SU-DHL-6 (cell line): ENCODE measurements at regions not wholly inside any gene's neighbourhood (a gene's known extent, or its start where the extent isn't known, plus 50 kb on each side); places are given as distances from the start of the nearest gene placed in this dataset.

Source experiments
- H2AFZ ChIP-seq: fragments of 200-600 bp; sonication (generic); 2 replicates; pipeline ENCODE4 v1.6.1; 2014; ENCODE audit warnings: low read depth, mild to moderate bottlenecking, moderate library complexity, mixed read lengths, antibody characterized with exemption, low read length; ENCODE audit not compliant: severe bottlenecking
- H3F3A ChIP-seq: fragments of 200-600 bp; shearing (Covaris generic); 2 replicates; pipeline ENCODE4 v1.6.0; 2016; ENCODE audit warnings: antibody characterized with exemption, mild to moderate bottlenecking; ENCODE audit not compliant: insufficient read depth
- H3K27ac ChIP-seq: fragments of 200-600 bp; sonication (generic); 2 replicates; pipeline ENCODE4 v1.5.1; 2016; ENCODE audit warnings: low read depth, mild to moderate bottlenecking, low read length, moderate library complexity, mixed read lengths
- H3K27me3 ChIP-seq: fragments of 200-600 bp; sonication (generic), shearing (Covaris generic); 2 replicates; pipeline ENCODE4 v1.6.0; 2014; ENCODE audit warnings: mild to moderate bottlenecking, low read length
- H3K36me3 ChIP-seq: fragments of 200-600 bp; sonication (generic); 2 replicates; pipeline ENCODE4 v1.6.1; 2014; ENCODE audit warnings: mild to moderate bottlenecking, low read length, mixed read lengths
- H3K4me2 ChIP-seq: fragments of 300-600, 200-600 bp; shearing (Covaris generic), sonication (generic); 2 replicates; pipeline ENCODE4 v1.6.0; 2014; ENCODE audit warnings: low read length, low read depth, mild to moderate bottlenecking; ENCODE audit not compliant: poor library complexity, severe bottlenecking
- H3K4me3 ChIP-seq: fragments of 200-600 bp; sonication (generic); 2 replicates; pipeline ENCODE4 v1.5.1; 2014; ENCODE audit warnings: antibody characterized with exemption, low read length, mild to moderate bottlenecking, mixed read lengths; ENCODE audit not compliant: insufficient read depth, poor library complexity, severe bottlenecking
- H3K79me2 ChIP-seq: fragments of 200-600 bp; sonication (generic); 2 replicates; pipeline ENCODE4 v1.6.1; 2014; ENCODE audit warnings: mild to moderate bottlenecking, low read length, moderate library complexity; ENCODE audit not compliant: insufficient read depth
- H3K9ac ChIP-seq: fragments of 200-600 bp; sonication (generic); 2 replicates; pipeline ENCODE4 v1.7.0; 2014; ENCODE audit warnings: mild to moderate bottlenecking, low read length
- H3K9me2 ChIP-seq: fragments of 200-600 bp; sonication (generic); replicated peaks from 2 replicates; pipeline ENCODE4 v1.6.1; 2014; ENCODE audit warnings: low read length; ENCODE audit not compliant: insufficient read depth
- H3K9me3 ChIP-seq: fragments of 200-600 bp; sonication (generic); 2 replicates; pipeline ENCODE4 v1.6.1; 2014; ENCODE audit warnings: low read length, mixed read lengths; ENCODE audit not compliant: insufficient read depth
- H4K20me1 ChIP-seq: fragments of 200-600 bp; sonication (generic); 2 replicates; pipeline ENCODE4 v1.6.1; 2014; ENCODE audit warnings: low read depth, mild to moderate bottlenecking, antibody characterized with exemption, low read length, moderate library complexity, mixed read lengths
- CTCF ChIP-seq: fragments of 200-600 bp; sonication (generic); IDR thresholded peaks from one replicate; pipeline ENCODE4 v1.5.1; 2017; ENCODE audit warnings: antibody characterized with exemption, mild to moderate bottlenecking, low read length, moderate library complexity; ENCODE audit not compliant: insufficient read depth, poor library complexity, severe bottlenecking
- EZH2phosphoT487 ChIP-seq: fragments of 200-600 bp; sonication (generic), shearing (Covaris generic); conservative IDR thresholded peaks from 2 replicates; pipeline ENCODE4 v1.6.1; 2018; ENCODE audit warnings: mild to moderate bottlenecking, antibody characterized with exemption, low read length, moderate library complexity, mixed read lengths

- no peaks in the 10 kb centered on the region for H3K36me3 ChIP-seq
- H3K9me3 ChIP-seq, result no peaks in the 10 kb centered on the region
- TF ChIP-seq CTCF (no peak), EZH2phosphoT487 (no peak)
- no peaks in the 10 kb centered on the region for H3F3A ChIP-seq
- no peaks in the 10 kb centered on the region for H3K9me2 ChIP-seq
- no peaks in the 10 kb centered on the region for H3K27me3 ChIP-seq
- no peak overlapping the region for H3K4me3 ChIP-seq
- H2AFZ ChIP-seq, result no peak overlapping the region
- no peaks in the 10 kb centered on the region for H3K79me2 ChIP-seq
- no peak overlapping the region for H3K9ac ChIP-seq
- no peaks in the 10 kb centered on the region for H4K20me1 ChIP-seq
- H3K27ac ChIP-seq, result no peak overlapping the region
- no peak overlapping the region for H3K4me2 ChIP-seq
Measured at GRCh38 chr7:18167815-18168214, 140.2 kb upstream of the PRPS1L1 start.

- Histone ChIP-seq H3K27me3 (no peaks in the 10 kb centered on the region), H3K79me2 (no peaks in the 10 kb centered on the region), H3K36me3 (no peaks in the 10 kb centered on the region), H4K20me1 (no peaks in the 10 kb centered on the region), H3K4me2 (no peak overlapping the region), H3K4me3 (no peak overlapping the region), H3K27ac (no peak overlapping the region), H3K9ac (no peak overlapping the region), H2AFZ (no peak overlapping the region), H3K9me3 (no peaks in the 10 kb centered on the region), H3K9me2 (no peaks in the 10 kb centered on the region), H3F3A (no peaks in the 10 kb centered on the region)
- no peak for TF ChIP-seq EZH2phosphoT487
- no peak for TF ChIP-seq CTCF
Measured at GRCh38 chr7:18174996-18175395, 147.3 kb upstream of the PRPS1L1 start.

GRCh38 chr7:18175801-18176450 is 148.3 kb upstream of the PRPS1L1 start:
- Histone ChIP-seq H3K36me3 (no peaks in the 10 kb centered on the region), H3K9me2 (no peaks in the 10 kb centered on the region), H2AFZ (no peak overlapping the region), H3F3A (no peaks in the 10 kb centered on the region), H4K20me1 (no peaks in the 10 kb centered on the region), H3K9me3 (no peaks in the 10 kb centered on the region), H3K4me2 (no peak overlapping the region), H3K27me3 (no peaks in the 10 kb centered on the region), H3K27ac (no peak overlapping the region), H3K79me2 (no peaks in the 10 kb centered on the region), H3K4me3 (no peak overlapping the region), H3K9ac (no peak overlapping the region)
- no peak for TF ChIP-seq EZH2phosphoT487

GRCh38 chr7:18177129-18177814 is 149.6 kb upstream of the PRPS1L1 start:
- H2AFZ ChIP-seq, result no peak overlapping the region
- H3K9ac ChIP-seq, result no peak overlapping the region

More at GRCh38 chr7:18177129-18177814, 149.6 kb upstream of the PRPS1L1 start:
- no peak overlapping the region for H3K4me2 ChIP-seq
- H3K36me3 ChIP-seq, result no peaks in the 10 kb centered on the region
- no peaks in the 10 kb centered on the region for H3K79me2 ChIP-seq
- H3F3A ChIP-seq, result no peaks in the 10 kb centered on the region
- H3K27me3 ChIP-seq, result no peaks in the 10 kb centered on the region
- no peak overlapping the region for H3K27ac ChIP-seq
- H3K9me2 ChIP-seq, result no peaks in the 10 kb centered on the region
- no peaks in the 10 kb centered on the region for H3K9me3 ChIP-seq
- no peak for TF ChIP-seq CTCF
- H4K20me1 ChIP-seq, result no peaks in the 10 kb centered on the region
- no peak overlapping the region for H3K4me3 ChIP-seq
